ENCODE measurements at regions not wholly inside any gene's neighbourhood (a gene's known extent, or its start where the extent isn't known, plus 50 kb on each side); places are given as distances from the start of the nearest gene placed in this dataset.
"Not testable (repeated sequence)": the region's sequence is repeated elsewhere in the genome, so short reads cannot be mapped to it uniquely, and the experiment has no call there.

GRCh38 chr5:35533156-35533555 is 84.5 kb upstream of the SPEF2 start:
- Mint-ChIP-seq H3K9me3 (peaks cover 0 to 2% of the 10 kb centered on the region in 2 donors), H3K36me3 (no peaks in the 10 kb centered on the region), H3K4me1 (no peaks in the 10 kb centered on the region), H3K27ac (no peak overlapping the region), H3K27me3 (ENCODE audit: low read depth in 2 of 2) (no peaks in the 10 kb centered on the region), H3K4me3 (no peak overlapping the region)
- Histone ChIP-seq H3K36me3 (ENCODE audit: control insufficient read depth, insufficient read depth, low read length) (no peaks in the 10 kb centered on the region), H3K4me1 (ENCODE audit: control insufficient read depth, insufficient read depth, low read length) (no peaks in the 10 kb centered on the region), H3K4me3 (ENCODE audit: low read length) (no peak overlapping the region), H3K27ac (ENCODE audit: low read length) (no peak overlapping the region), H3K9me3 (ENCODE audit: control insufficient read depth, insufficient read depth, low read length) (no peaks in the 10 kb centered on the region), H3K27me3 (ENCODE audit: control insufficient read depth, insufficient read depth, low read length) (no peaks in the 10 kb centered on the region)
- WGBS (ENCODE audit: insufficient coverage): 91% methylated on average over 3 of the region's 3 CpGs
- TF ChIP-seq CTCF (IDR thresholded peaks at IDR 0.05): no peak
- intact Hi-C loops (cut with micrococcal nuclease): no loop called here
- no peak for ATAC-seq
- no peak for DNase-seq

GRCh38 chr5:35531553-35531952 is 86.1 kb upstream of the SPEF2 start:
- H3K27me3 Mint-ChIP-seq (ENCODE audit: low read depth in 2 of 2); H3K4me3 ChIP-seq (ENCODE audit: low read length); H3K9me3 ChIP-seq (ENCODE audit: control insufficient read depth, insufficient read depth, low read length); H3K27me3 ChIP-seq (ENCODE audit: control insufficient read depth, insufficient read depth, low read length); H3K4me3 Mint-ChIP-seq; H3K36me3 ChIP-seq (ENCODE audit: control insufficient read depth, insufficient read depth, low read length); H3K27ac Mint-ChIP-seq; H3K4me1 Mint-ChIP-seq; H3K4me1 ChIP-seq (ENCODE audit: control insufficient read depth, insufficient read depth, low read length); H3K9me3 Mint-ChIP-seq; H3K27ac ChIP-seq (ENCODE audit: low read length); ATAC-seq; DNase-seq; H3K36me3 Mint-ChIP-seq; intact Hi-C loops (cut with micrococcal nuclease): not testable (repeated sequence)
- WGBS (ENCODE audit: insufficient coverage): 97% methylated on average over 28 of the region's 29 CpGs

GRCh38 chr5:35518104-35518503 is 99.6 kb upstream of the SPEF2 start:
- H3K4me1 Mint-ChIP-seq: no peaks in the 10 kb centered on the region
- peaks cover 0 to 3% of the 10 kb centered on the region in 2 donors for H3K27me3 Mint-ChIP-seq (ENCODE audit: low read depth in 2 of 2)
- no peak overlapping the region for H3K4me3 ChIP-seq (ENCODE audit: low read length)
- no peak for TF ChIP-seq CTCF (IDR thresholded peaks at IDR 0.05)
- peaks cover 2% of the 10 kb centered on the region in 2 donors for H3K9me3 Mint-ChIP-seq
- no peak overlapping the region for H3K4me3 Mint-ChIP-seq
- peak in 1 of 3 donors; percentile 32 for ATAC-seq
- no peaks in the 10 kb centered on the region for H3K9me3 ChIP-seq (ENCODE audit: control insufficient read depth, insufficient read depth, low read length)
- no peak overlapping the region for H3K27ac ChIP-seq (ENCODE audit: low read length)
- no peaks in the 10 kb centered on the region for H3K36me3 Mint-ChIP-seq
- H3K4me1 ChIP-seq (ENCODE audit: control insufficient read depth, insufficient read depth, low read length): no peaks in the 10 kb centered on the region
- H3K27me3 ChIP-seq (ENCODE audit: control insufficient read depth, insufficient read depth, low read length): no peaks in the 10 kb centered on the region
- intact Hi-C loops (cut with micrococcal nuclease): no loop called here
- no peaks in the 10 kb centered on the region for H3K36me3 ChIP-seq (ENCODE audit: control insufficient read depth, insufficient read depth, low read length)
- 21% methylated on average over 1 of the region's 1 CpG for WGBS (ENCODE audit: insufficient coverage)
- no peak for DNase-seq
- no peak overlapping the region for H3K27ac Mint-ChIP-seq

- peaks cover 0 to 3% of the 10 kb centered on the region in 2 donors for H3K27me3 Mint-ChIP-seq (ENCODE audit: low read depth in 2 of 2)
- Histone ChIP-seq H3K27me3 (ENCODE audit: control insufficient read depth, insufficient read depth, low read length) (no peaks in the 10 kb centered on the region), H3K27ac (ENCODE audit: low read length) (no peak overlapping the region), H3K36me3 (ENCODE audit: control insufficient read depth, insufficient read depth, low read length) (no peaks in the 10 kb centered on the region), H3K4me1 (ENCODE audit: control insufficient read depth, insufficient read depth, low read length) (no peaks in the 10 kb centered on the region), H3K4me3 (ENCODE audit: low read length) (no peak overlapping the region), H3K9me3 (ENCODE audit: control insufficient read depth, insufficient read depth, low read length) (no peaks in the 10 kb centered on the region)
- no peaks in the 10 kb centered on the region for H3K36me3 Mint-ChIP-seq
- WGBS (ENCODE audit: insufficient coverage): 43% methylated on average over 1 of the region's 1 CpG
- no peak overlapping the region for H3K27ac Mint-ChIP-seq
- no peak for DNase-seq
- H3K4me3 Mint-ChIP-seq: no peak overlapping the region
- no peak for TF ChIP-seq CTCF (IDR thresholded peaks at IDR 0.05)
- intact Hi-C loops (cut with micrococcal nuclease): no loop called here
- no peaks in the 10 kb centered on the region for H3K4me1 Mint-ChIP-seq
- peaks cover 0 to 2% of the 10 kb centered on the region in 2 donors for H3K9me3 Mint-ChIP-seq
- ATAC-seq: no peak
Measured at GRCh38 chr5:35516271-35516670, 101.4 kb upstream of the SPEF2 start.

Measured in natural killer cell (primary cell).